ENCODE measurements at regions not wholly inside any gene's neighbourhood (a gene's known extent, or its start where the extent isn't known, plus 50 kb on each side); places are given as distances from the start of the nearest gene placed in this dataset.

DNA sequence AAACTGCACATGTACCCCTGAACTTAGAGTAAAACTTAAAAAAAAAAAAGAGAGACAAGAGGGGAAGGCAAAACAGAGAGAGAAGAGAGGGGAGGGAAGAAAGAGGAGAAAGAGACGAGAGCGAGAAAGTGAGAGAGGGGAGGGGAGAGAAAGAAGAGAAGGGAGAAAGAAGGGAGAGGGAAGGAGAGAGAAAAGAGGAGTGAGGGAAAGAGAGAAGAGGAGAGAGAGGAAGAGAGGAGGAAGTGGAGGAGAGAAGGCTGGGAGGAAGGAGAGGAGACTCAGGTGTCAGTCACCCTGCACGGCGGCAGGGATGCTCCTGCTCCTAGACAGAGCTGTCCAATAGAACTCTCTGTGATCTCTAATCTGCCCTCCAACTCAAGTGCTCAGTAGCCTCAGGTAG lies 248.3 kb downstream of the MIAT start:
- no peak for TF ChIP-seq CTCF (IDR thresholded peaks at IDR 0.05)
- Histone ChIP-seq H3K4me3 (no peak overlapping the region), H3K27me3 (no peaks in the 10 kb centered on the region), H3K9me3 (no peaks in the 10 kb centered on the region), H3K36me3 (no peaks in the 10 kb centered on the region), H3K27ac (no peak overlapping the region), H3K4me1 (no peaks in the 10 kb centered on the region)
- intact Hi-C loops (cut with DNase I), result no loop called here
- DNase-seq (ENCODE audit: low spot score in 2 of 2), result no peak

- Histone ChIP-seq H3K4me1 (no peaks in the 10 kb centered on the region), H3K27ac (no peak overlapping the region), H3K4me3 (no peak overlapping the region), H3K36me3 (no peaks in the 10 kb centered on the region), H3K9me3 (no peaks in the 10 kb centered on the region), H3K27me3 (no peaks in the 10 kb centered on the region)
- no peak for TF ChIP-seq CTCF (IDR thresholded peaks at IDR 0.05)
- intact Hi-C loops (cut with DNase I), result no loop called here
- no peak for DNase-seq (ENCODE audit: low spot score in 2 of 2)
These were observed 249.1 kb downstream of the MIAT start for GRCh38 chr22:26906464-26906863.

DNA sequence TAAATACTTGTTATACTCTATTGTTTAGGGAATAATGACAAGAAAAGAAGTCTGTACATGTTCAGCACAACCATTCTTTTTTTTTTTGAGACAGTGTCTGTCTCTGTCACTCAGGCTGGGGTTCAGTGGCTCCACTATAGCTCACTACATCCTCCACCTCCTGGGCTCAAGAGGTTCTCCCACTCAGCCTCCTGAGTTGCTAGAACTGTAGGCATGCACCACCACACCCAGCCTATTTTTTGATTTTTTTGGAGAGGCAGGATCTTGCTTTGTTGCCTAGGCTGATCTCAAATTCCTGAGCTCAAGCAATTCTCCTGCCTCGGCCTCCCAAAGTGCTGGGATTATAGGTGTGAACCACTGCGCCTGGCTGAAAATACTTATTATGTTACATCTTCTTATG lies 250.0 kb downstream of the MIAT start:
- Histone ChIP-seq H3K9me3 (no peaks in the 10 kb centered on the region), H3K27me3 (no peaks in the 10 kb centered on the region), H3K4me3 (no peak overlapping the region), H3K36me3 (no peaks in the 10 kb centered on the region), H3K27ac (no peak overlapping the region), H3K4me1 (no peaks in the 10 kb centered on the region)
- intact Hi-C loops (cut with DNase I), result no loop called here
- no peak for TF ChIP-seq CTCF (IDR thresholded peaks at IDR 0.05)
- no peak for DNase-seq (ENCODE audit: low spot score in 2 of 2)

- Histone ChIP-seq H3K27ac (no peak overlapping the region), H3K27me3 (no peaks in the 10 kb centered on the region), H3K4me1 (no peaks in the 10 kb centered on the region), H3K4me3 (no peak overlapping the region), H3K9me3 (no peaks in the 10 kb centered on the region), H3K36me3 (no peaks in the 10 kb centered on the region)
- intact Hi-C loops (cut with DNase I), result no loop called here
- no peak for TF ChIP-seq CTCF (IDR thresholded peaks at IDR 0.05)
- DNase-seq (ENCODE audit: low spot score in 2 of 2), result no peak
These were observed 253.5 kb downstream of the MIAT start for GRCh38 chr22:26910845-26911244.

- no peak for TF ChIP-seq CTCF (IDR thresholded peaks at IDR 0.05)
- H3K27me3 ChIP-seq, result no peaks in the 10 kb centered on the region
- no peaks in the 10 kb centered on the region for H3K4me1 ChIP-seq
- no peaks in the 10 kb centered on the region for H3K36me3 ChIP-seq
- no peaks in the 10 kb centered on the region for H3K9me3 ChIP-seq
- no peak for DNase-seq (ENCODE audit: low spot score in 2 of 2)
- no peak overlapping the region for H3K4me3 ChIP-seq
- intact Hi-C loops (cut with DNase I), result no loop called here
- H3K27ac ChIP-seq, result no peak overlapping the region
These were observed 255.4 kb downstream of the MIAT start for GRCh38 chr22:26912655-26913345.
